Esophagus muscularis mucosa (tissue), 4 donors: ENCODE measurements at regions not wholly inside any gene's neighbourhood (a gene's known extent, or its start where the extent isn't known, plus 50 kb on each side); places are given as distances from the start of the nearest gene placed in this dataset.

ENCODE experiments used
- DNase-seq: peaks from one replicate; pipeline ENCODE4 v3.0.0-alpha.2; 2017; ENCODE audit errors: extremely low spot score
- H3K27ac ChIP-seq, 4 donors: fragments of 200-600 bp; sonication (generic); replicated peaks in 1 of 4; 1 replicate in 3 of 4; 2 replicates in 1 of 4; pipeline ENCODE4 v1.5.1; 2016 to 2019; ENCODE audit warnings: mild to moderate bottlenecking in 1 of 4
- H3K27me3 ChIP-seq, 4 donors: fragments of 200-600 bp; sonication (generic); one replicate each; pipeline versions ENCODE4 v1.5.1 to v1.6.0; 2016 to 2019
- H3K36me3 ChIP-seq, 4 donors: fragments of 200-600 bp; sonication (generic); one replicate each; pipeline ENCODE4 v1.5.1; 2016 to 2019
- H3K4me1 ChIP-seq, 4 donors: fragments of 200-600 bp; sonication (generic); one replicate each; pipeline ENCODE4 v1.5.1; 2016 to 2019
- H3K4me3 ChIP-seq, 4 donors: fragments of 200-600 bp; sonication (generic); 1 replicate in 2 of 4; 2 replicates in 2 of 4; pipeline ENCODE4 v1.5.1; 2016 to 2019; ENCODE audit warnings: mild to moderate bottlenecking in 4 of 4, moderate library complexity in 1 of 4
- H3K9me3 ChIP-seq, 4 donors: fragments of 200-600 bp; sonication (generic); 1 replicate in 3 of 4; 2 replicates in 1 of 4; pipeline ENCODE4 v1.5.1; 2016 to 2019
- CTCF ChIP-seq, 3 experiments: fragments of 200-600 bp in 2 of 3; fragments of 450-650 bp in 1 of 3; sonication (generic) in 2 of 3; IDR thresholded peaks; one replicate each; pipeline ENCODE4 v1.5.1; 2017 to 2019; ENCODE audit warnings: antibody characterized with exemption in 3 of 3, mild to moderate bottlenecking in 2 of 3, moderate library complexity in 1 of 3
- EP300 ChIP-seq: sonication (generic); formaldehyde crosslinking; IDR thresholded peaks from one replicate; pipeline ENCODE4 v1.6.1; 2017; ENCODE audit warnings: antibody characterized with exemption
- POLR2A ChIP-seq: fragments of 450-650 bp; IDR thresholded peaks from one replicate; pipeline ENCODE4 v1.6.1; 2017; ENCODE audit warnings: antibody characterized with exemption, moderate library complexity, mild to moderate bottlenecking, low read depth
- POLR2AphosphoS5 ChIP-seq, 2 donors: sonication (generic); formaldehyde crosslinking; IDR thresholded peaks; one replicate each; pipeline ENCODE4 v1.6.1; 2017; ENCODE audit warnings: antibody characterized with exemption in 2 of 2
- WGBS: methylation state at CpG from one replicate; pipeline ENCODE4 v1.1.5; 2018; 5-methylcytosine and 5-hydroxymethylcytosine counted together
- intact Hi-C: fragments of 100-400 bp; cut with DNase I; formaldehyde crosslinking; loops from one replicate; pipeline ENCODE4 v1.15.1; 2023

- no peaks in the 10 kb centered on the region for H3K27me3 ChIP-seq
- intact Hi-C loops = no loop called here
- H3K4me3 ChIP-seq = no peak overlapping the region
- H3K9me3 ChIP-seq = peaks cover 0 to 3% (median 1%) of the 10 kb centered on the region in 4 donors
- no peaks in the 10 kb centered on the region for H3K36me3 ChIP-seq
- H3K4me1 ChIP-seq = no peaks in the 10 kb centered on the region
- 83% methylated on average over 3 of the region's 3 CpGs for WGBS
- DNase-seq = peak; percentile 90
- H3K27ac ChIP-seq = no peak overlapping the region
- TF ChIP-seq POLR2A (no peak), CTCF (IDR thresholded peaks at IDR 0.05) (no peak), POLR2AphosphoS5 (IDR thresholded peaks at IDR 0.05) (no peak), EP300 (no peak)
Observed at GRCh38 chr2:11987151-11987550, 240.7 kb downstream of the LPIN1 start.

DNA sequence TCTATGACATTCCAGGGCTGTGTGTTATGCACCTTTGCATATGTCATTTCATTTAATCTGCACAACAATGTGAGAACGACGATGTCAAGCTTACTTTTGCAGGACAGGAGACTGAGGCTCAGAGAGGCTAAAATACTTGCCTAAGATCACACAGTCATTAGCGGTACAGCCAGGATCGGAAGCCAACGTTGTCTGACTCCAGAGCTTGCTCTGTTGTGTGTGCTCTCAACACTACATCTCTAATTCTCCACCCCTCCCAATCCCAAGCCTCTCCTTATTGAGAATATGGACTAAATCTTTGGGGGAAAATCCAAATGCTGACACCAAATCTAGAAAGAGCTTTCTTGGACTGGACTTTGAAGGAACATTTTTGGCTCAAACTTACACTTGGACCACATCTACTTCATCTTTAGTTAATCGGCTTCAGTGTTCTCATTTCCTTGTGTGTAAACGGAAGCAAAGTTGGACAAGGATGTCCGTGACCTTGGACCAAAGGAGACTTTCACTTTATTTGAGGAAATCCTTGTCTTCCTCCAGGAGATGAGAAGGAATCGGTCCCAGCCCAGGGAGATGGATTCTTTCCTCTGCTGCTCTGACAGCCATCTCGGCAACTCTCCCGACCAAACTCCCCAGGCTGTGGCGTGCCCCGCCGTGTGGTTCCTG, 242.4 kb downstream of the LPIN1 start:
- intact Hi-C loops = no loop called here
- peak overlapping the region in 1 of 4 donors; percentile 18 for H3K4me3 ChIP-seq
- 74% methylated on average over 14 of the region's 14 CpGs for WGBS
- peak; percentile 91 for DNase-seq
- no peaks in the 10 kb centered on the region for H3K9me3 ChIP-seq
- no peaks in the 10 kb centered on the region for H3K36me3 ChIP-seq
- H3K27ac ChIP-seq = no peak overlapping the region
- no peaks in the 10 kb centered on the region for H3K4me1 ChIP-seq
- no peak for TF ChIP-seq POLR2A
- TF ChIP-seq CTCF (IDR thresholded peaks at IDR 0.05) = no peak
- TF ChIP-seq EP300 = no peak
- peak in 1 of 2 donors; percentile 17 for TF ChIP-seq POLR2AphosphoS5 (IDR thresholded peaks at IDR 0.05)
- H3K27me3 ChIP-seq = no peaks in the 10 kb centered on the region

DNA sequence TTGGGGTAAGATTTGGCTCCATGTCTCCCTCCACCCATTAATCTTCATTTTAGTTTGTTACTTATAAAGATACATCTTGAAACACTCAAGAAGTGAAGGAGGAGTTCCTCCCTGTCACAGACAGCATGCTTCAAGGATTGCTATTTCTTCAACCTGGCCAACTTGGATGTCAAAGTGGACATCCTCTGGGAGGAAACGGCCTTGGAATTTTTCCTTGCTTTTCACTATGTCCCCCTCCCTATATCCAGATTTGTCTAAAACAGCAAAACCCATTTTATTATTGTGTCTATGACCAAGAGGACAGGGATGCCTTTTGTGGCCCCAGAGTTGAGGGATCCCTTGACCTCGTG, 242.9 kb downstream of the LPIN1 start:
- Histone ChIP-seq H3K9me3 (no peaks in the 10 kb centered on the region), H3K36me3 (no peaks in the 10 kb centered on the region), H3K4me3 (peak overlapping the region in 1 of 4 donors; percentile 18), H3K27ac (no peak overlapping the region), H3K4me1 (no peaks in the 10 kb centered on the region), H3K27me3 (no peaks in the 10 kb centered on the region)
- 77% methylated on average over 2 of the region's 2 CpGs for WGBS
- intact Hi-C loops = no loop called here
- DNase-seq = no peak
- no peak for TF ChIP-seq CTCF (IDR thresholded peaks at IDR 0.05)
- no peak for TF ChIP-seq POLR2A
- TF ChIP-seq EP300 = no peak
- TF ChIP-seq POLR2AphosphoS5 (IDR thresholded peaks at IDR 0.05) = no peak

DNA sequence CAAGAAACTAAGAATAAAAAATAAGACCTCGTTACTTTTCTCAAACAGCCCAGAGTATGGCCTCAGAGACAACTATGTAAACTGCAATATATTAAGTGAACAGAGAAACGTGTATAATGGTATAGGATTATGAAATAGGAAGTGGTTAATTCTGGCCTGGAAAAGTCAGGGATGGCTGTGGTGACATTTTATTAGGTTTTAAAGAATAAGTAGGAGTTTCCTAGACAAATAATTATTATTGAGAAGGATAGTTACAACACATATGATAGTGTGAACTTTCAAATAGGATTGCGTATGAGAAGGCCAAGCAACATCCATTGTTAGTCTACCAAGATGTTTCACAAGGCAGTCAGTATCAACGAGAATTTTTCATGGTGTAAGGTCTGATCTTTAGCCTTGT, 244.1 kb downstream of the LPIN1 start:
- DNase-seq = no peak
- no peak overlapping the region for H3K27ac ChIP-seq
- WGBS = 82% methylated on average over 4 of the region's 4 CpGs
- no peaks in the 10 kb centered on the region for H3K36me3 ChIP-seq
- H3K4me3 ChIP-seq = no peak overlapping the region
- peaks cover 0 to 5% (median 0%) of the 10 kb centered on the region in 4 donors for H3K9me3 ChIP-seq
- no peaks in the 10 kb centered on the region for H3K27me3 ChIP-seq
- H3K4me1 ChIP-seq = no peaks in the 10 kb centered on the region
- TF ChIP-seq POLR2AphosphoS5 (IDR thresholded peaks at IDR 0.05) = no peak
- TF ChIP-seq POLR2A = no peak
- TF ChIP-seq CTCF (IDR thresholded peaks at IDR 0.05) = no peak
- TF ChIP-seq EP300 = no peak
- intact Hi-C loops = no loop called here

DNA sequence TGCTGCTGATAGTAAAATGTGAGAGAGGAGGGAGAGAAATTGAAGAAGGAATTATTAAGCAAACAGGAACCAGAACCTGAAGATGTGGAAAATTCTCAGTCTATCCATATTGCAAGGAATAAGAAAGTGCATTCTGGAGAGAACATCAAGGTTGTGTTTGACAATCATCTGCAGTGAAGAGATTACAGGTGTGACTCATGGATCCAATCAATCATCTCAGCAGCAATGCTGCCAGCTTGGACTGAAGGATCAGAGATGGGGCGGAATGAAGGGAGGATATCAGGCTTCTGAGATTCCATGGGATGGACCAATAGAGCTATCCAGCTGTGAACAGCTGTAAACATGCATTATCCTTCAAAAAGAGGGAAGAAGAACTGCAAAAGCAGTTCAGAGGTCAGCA, 247.3 kb downstream of the LPIN1 start:
- intact Hi-C loops = no loop called here
- Histone ChIP-seq H3K4me1 (no peaks in the 10 kb centered on the region), H3K9me3 (peaks cover 0 to 5% (median 0%) of the 10 kb centered on the region in 4 donors), H3K36me3 (no peaks in the 10 kb centered on the region), H3K27ac (no peak overlapping the region), H3K4me3 (no peak overlapping the region), H3K27me3 (no peaks in the 10 kb centered on the region)
- 95% methylated on average over 1 of the region's 1 CpG for WGBS
- no peak for TF ChIP-seq POLR2AphosphoS5 (IDR thresholded peaks at IDR 0.05)
- TF ChIP-seq EP300 = no peak
- TF ChIP-seq CTCF (IDR thresholded peaks at IDR 0.05) = no peak
- no peak for TF ChIP-seq POLR2A
- DNase-seq = no peak
